ENCODE measurements at regions not wholly inside any gene's neighbourhood (a gene's known extent, or its start where the extent isn't known, plus 50 kb on each side); places are given as distances from the start of the nearest gene placed in this dataset.
"Not testable (repeated sequence)": the region's sequence is repeated elsewhere in the genome, so short reads cannot be mapped to it uniquely, and the experiment has no call there.

DNA sequence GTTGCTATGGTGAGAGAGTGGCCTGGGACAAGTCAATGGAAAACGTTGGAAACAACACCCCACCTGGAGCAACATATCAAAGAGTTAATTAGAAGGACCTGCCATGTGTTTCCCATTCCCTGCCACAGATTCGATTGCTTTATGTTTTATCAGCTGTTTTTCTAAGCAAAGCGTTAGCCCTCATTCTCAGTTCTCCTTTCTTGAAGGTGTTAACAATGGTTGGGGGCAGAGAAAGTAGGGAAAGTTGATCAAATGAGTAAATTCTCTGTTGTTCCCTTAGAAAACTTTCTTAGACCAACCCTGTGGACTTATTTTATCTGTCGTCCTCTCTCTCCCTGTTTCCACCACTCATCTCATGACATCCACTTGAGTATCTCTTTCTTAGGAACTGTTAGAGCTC, 102.5 kb downstream of the ADAMTS15 start:
- DNase-seq (ENCODE audit: low spot score), result no peak

DNA sequence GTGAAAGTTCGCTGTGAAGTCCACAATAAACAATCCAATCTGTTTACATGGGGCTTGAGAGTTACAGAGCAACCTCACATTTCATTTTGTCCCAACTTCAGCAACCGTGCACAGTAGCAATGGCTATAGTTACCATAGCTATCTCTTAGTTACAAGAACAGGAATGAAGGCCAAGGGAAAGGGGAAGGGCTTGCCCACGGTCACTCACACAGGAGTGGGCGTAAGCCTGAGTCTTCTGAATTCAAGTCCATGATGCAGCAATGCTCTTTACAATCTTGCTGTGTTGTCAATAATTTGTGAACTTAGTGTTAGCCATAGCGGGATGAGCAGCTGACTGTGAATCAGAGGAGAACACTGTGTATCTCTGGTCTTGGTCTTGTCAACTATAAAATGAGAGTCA, 102.9 kb downstream of the ADAMTS15 start:
- DNase-seq (ENCODE audit: low spot score), result no peak

DNA sequence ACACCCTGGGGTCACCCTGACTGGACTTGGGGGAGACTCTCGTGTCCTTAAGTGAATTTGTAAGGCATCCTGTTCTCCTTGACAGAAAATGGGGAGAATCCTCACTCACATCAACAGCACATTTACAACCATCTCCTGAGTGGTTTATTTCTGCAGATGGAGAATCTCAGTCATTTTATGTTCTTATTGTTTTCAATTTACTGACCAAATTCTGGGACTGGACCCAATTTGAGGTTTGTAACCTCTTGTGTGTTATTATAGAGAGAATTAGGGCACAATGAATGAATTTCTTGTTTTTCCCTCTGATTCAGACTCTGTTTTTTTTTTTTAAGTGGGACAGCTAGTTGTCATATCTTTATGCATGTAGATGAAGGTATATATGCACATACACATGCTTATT, 104.9 kb downstream of the ADAMTS15 start:
- DNase-seq (ENCODE audit: low spot score), result no peak

DNA sequence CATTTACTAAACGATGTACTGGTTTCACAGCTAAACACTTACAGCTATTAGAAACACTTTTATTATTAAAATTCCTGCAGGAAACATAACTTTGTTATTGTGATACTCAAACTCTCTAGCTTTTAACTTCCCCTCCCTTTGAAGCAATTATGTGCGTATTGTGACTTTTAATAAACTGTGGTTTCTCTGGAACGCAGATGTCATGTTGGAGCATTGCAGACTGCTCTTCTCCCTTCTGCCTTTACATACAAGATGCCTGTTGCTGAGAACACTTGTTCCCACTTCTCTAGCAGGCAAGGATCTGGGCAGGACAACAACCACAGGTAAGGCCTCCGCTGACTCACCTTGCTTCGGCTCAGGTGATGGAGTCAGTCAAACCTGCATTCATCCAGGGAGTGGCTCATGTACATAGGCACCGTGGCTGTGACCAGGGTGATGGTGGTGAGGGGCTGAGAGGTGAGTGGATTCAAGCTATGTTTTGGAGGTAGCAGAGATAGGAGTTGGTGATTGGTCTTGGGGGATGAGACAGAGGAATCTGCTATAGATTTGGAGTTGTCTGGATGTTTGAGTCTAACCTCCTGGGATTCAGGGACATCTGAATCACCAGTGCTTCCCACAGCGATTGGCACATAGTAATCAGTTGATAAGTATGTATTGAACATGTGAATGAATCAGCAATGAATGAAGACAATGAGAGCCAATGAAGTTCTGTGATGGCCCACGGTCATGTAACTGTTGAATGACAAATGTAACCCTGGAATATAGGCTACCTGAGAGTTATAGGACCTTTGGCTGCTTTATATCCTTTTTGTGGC, 106.0 kb downstream of the ADAMTS15 start:
- no peak for DNase-seq (ENCODE audit: low spot score)

DNA sequence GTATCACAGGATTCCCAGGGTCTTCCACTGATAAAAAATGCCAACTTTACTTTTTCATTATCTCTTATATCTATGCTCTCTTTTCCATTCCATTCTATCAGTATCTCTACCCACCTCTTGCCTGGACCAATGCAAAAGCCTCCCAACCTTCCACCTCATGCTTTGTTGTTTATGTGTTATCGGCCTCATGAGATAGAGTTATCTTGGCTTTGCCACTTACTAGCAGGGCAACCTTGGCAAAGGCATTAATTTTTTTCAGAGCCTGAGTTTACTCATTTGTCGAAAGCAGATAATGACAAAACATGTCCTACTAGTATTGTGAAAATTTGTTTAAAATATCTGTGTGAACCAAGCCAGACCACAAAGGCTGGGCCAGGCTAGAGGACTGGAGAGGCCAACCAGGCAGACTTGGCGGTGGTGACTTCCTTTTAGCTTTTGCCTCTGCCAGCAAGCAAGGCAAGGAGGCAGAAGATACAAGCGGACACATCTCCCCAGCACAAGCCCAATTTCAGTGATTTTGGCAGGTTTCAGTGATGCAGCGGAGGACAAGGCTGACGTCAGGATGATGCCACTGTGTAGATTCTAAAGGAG, 106.9 kb downstream of the ADAMTS15 start:
- no peak for DNase-seq (ENCODE audit: low spot score)

DNA sequence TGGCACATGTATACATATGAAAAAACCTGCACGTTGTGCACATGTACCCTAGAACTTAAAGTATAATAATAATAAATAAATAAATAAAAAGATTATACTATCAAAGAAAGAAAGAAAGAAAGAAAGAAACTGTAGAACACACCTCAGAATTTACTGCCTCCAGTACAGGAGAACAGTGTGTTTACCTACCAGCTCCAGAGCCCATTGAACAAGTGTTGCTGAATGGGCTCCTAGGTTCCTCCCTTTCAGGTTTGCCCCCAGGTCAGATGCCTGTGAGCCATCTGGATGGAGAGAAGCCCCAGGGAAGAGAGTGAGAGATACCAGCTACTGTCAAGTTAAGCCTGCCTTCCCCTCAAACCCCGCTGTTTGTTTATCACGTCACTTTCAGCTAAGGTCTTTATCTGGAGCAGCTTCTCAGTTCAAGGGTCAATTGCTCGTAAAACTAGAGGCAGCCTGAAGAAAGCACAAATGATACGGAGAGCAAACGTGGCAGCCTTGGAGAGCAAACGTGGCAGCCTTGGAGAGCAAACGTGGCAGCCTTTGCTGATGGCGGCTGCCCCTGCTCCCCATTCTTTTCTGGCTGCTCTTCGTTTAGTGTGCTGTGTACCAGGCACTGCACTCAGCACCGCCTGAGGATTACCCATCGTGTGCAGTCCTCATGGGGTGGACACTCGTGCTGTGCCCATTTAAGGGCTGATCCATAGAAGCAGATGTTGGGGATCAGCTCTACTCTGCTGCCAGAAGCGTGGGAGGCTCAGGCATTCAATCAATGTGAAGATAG, 111.7 kb downstream of the ADAMTS15 start:
- DNase-seq (ENCODE audit: low spot score), result no peak

DNA sequence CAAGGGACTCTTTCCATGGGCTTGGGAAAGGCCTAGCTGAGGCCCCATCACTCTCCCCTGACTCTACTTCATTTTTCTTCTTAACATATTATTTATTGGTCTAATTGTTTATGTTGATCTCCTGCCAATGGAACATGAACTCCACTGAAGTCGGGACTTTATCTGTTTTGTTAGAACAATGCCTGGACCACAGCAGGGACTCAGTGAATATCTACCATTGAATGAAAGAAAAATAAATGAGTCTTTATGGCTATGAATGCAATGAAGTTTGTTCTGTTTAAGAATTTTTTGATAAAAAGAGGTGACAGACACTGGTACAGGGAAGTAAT, 112.3 kb downstream of the ADAMTS15 start:
- DNase-seq (ENCODE audit: low spot score), result no peak

DNA sequence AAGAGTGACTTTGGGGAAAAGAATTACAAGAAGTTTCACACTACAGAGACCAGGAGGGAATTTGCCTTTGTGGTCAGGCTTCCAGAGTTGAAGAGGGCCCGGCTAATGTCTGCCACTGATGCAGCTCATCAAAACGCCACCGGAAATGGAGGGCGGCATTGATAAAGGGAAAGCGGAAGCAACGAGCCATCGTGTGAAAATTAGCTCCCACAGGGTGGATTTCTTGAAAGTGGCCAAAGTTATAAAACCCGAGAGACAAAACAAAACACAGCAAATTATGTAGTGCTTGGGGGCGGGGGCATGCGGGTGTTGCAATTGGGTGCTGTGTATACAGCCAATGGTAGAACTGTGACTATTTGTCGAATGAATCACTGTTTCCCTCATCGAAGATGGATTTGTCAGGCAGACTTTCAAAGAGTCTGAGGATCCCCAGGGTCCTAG, 113.0 kb downstream of the ADAMTS15 start:
- no peak for DNase-seq (ENCODE audit: low spot score)

DNA sequence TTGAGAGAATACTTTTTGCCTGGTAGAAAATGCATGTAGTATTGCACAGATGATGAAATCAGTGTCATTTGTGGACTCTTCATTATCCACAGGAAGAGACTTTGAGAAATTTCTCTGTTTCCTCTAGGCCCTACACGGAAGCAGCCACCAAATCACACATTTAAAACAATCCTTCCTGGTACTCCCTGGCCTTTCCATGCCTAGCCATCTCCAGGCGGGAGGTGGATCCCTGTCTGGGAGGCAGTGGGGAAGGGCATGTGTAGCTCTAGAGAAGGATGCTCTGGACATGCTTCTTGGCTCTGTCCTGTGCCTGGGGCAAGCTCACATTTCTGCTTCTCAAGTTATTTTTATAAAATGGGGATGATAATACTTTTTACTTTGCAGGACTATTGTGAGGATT, 114.1 kb downstream of the ADAMTS15 start:
- DNase-seq (ENCODE audit: low spot score), result no peak

DNA sequence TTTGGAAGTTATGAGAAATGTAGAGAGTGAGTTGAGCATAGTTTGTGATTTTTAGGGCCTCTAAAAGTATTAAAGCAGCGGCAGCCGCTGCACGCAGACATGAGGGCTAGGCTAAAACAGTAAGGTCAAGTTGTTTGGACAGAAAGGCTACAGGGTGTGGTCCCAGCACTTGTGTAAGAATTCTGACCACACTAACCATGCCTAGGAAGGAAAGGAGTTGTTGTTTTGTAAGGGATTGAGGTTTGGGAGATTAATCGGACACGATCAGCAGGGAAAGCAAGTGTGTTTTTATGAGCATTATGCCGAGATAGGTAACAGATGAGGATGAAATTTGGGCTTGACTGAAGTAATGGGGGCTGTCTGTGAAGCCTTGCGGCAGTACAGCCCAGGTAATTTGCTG, 117.9 kb downstream of the ADAMTS15 start:
- not testable (repeated sequence) for DNase-seq (ENCODE audit: low spot score)

DNA sequence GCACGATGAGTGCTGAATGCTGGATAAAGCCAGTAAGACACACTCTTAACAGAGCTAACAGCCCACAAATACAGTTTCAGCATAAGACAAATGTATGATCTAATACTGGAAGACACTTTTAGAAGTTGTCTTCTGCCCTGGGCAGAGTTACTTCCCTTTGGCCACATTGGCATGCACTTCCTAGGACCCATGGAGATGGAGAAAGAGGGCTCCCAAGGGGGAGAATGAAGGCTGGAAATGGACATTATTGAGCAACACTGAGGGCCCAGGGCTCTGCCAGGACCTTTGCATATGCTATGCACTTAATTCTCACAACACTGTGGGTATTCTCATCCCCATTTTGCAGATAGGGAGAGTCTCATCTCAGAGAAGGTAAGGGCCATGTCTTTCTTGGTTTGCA, 123.1 kb downstream of the ADAMTS15 start:
- DNase-seq (ENCODE audit: low spot score), result no peak

DNA sequence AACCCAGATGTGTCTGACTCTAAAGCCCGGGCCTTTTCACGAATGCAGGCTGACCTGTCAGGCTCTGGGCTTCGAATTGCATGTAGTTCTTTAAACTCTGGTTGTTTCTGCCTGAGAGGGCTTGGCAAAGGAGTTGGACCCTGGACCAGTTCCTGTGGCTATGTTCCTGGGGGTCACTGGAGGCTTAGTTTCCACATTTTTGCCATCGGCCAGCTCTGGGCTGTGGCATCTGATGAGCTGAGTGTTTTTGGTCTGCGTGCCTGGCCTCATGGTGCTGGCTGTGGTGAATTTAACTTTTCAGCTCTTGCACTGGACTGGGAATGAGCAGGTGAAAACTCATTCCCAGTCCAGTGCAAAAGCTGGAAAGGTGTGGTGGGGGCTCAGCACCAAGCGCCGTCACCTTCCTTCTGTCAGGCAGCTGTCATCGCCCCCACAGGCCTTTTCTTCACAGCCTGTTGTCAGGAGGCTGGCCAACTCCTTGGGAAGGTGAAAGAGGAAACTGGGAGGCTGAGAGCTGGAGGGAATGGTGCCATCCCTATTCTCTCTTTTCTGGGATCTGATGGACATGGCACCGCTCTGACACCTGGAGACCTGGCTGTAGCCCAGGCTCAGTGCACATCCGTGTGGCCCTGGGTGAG, 123.6 kb downstream of the ADAMTS15 start:
- no peak for DNase-seq (ENCODE audit: low spot score)

DNA sequence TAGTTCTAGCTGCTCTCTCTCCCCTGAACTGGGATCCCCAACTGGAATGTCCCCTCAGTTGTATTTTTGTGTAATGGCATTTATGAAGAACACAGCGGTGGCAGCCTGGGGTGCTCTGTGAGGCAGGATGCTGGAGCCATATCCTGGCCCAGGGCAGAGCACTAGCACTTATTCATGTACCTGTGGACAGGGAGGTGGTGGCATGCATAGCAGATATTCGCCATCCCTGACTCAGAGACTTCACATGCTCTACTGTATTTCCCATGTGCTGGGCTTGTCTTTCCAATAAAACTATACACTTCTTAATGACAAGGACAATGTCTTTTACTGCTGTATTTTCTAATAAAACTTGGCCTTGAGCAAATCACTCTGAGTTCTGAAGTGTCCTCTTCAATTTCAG, 125.3 kb downstream of the ADAMTS15 start:
- no peak for DNase-seq (ENCODE audit: low spot score)

DNA sequence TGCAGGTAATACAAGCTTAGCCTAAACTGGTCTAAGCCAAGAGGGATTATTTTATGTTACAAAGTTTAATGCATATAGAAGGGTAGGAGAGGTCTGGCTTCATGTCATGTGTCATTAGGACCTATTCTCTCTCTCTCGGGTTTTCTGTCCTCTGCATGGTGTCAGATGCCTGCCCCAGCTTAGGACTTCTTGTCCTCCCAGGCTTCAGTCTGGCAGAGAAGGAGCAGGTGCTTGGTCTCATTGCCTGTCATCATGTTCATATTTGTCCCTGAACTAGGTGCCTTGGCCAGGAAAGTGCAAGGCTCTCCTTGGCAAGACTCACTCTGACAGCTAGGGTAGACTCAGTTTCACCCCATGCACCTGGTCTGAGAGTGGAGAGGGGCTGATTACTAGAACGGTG, 126.3 kb downstream of the ADAMTS15 start:
- no peak for DNase-seq (ENCODE audit: low spot score)

DNA sequence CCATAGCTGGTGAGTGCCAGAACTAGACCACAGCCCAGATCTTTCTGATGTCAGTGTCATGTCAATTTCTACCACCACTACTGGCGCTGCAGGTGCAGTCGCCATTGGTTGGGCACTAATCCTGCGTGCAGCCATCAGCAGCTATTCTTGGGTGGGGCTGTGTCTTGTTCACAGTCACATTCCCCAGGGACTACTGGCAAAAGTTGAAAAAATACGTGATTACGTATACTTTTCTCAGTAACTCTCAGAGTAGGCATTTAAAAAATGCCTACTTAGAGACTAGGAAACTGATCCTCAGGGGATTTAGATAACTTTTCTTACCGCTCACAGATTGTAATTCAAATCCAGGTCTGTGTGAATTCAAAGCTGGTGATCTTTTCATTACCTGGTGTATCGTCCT, 127.7 kb downstream of the ADAMTS15 start:
- DNase-seq (ENCODE audit: low spot score), result no peak

DNA sequence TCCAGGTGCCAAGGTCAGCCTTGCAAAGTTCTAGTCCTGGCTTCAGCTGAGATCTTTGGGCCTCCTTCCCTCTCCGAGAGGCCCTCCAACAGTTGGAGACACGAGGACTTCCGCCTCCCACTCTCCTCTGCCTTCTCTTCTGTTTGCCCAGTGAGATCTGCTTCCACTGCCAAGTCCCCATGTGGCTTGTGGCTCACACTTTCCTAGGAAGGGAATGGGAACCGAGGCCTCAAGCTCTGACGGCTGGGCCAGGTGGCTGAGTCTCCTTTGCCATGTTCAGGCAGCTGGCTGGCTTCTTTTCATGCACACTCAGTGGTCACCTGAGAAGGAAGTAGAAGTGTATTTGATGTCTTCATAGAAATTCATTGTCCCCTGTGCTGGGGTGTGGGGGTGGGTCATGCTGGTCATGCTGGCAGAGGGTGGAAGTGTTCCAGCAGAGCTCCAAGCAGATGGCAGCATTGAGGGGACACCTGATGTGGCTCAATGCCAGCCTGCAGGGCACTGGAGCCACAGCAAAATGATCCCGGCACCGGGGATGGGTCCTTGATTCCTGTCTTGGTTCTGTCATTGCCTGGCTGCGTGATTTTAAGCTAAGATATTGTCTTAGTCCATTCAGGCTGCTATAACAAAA, 130.4 kb downstream of the ADAMTS15 start:
- DNase-seq (ENCODE audit: low spot score), result no peak

DNA sequence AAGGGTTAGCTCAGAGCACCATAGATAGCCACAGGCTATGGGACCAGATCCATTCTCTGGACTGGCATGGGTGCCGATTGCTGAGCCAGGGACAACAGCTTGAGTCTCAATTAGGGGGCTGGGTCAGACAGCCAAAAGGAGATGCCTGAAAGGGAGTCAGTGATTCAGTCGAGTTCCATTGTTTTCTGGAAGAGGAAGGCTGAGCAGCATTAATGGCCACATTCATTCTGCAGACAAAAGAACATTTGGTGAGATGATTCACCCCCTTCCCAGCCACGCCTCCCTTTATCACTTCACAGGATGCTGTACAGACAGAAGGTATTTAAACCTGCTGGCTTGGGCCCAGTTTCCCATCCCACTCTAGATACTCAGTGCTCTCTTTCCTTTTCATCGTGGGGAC, 131.9 kb downstream of the ADAMTS15 start:
- peak; percentile 62 for DNase-seq (ENCODE audit: low spot score)

DNA sequence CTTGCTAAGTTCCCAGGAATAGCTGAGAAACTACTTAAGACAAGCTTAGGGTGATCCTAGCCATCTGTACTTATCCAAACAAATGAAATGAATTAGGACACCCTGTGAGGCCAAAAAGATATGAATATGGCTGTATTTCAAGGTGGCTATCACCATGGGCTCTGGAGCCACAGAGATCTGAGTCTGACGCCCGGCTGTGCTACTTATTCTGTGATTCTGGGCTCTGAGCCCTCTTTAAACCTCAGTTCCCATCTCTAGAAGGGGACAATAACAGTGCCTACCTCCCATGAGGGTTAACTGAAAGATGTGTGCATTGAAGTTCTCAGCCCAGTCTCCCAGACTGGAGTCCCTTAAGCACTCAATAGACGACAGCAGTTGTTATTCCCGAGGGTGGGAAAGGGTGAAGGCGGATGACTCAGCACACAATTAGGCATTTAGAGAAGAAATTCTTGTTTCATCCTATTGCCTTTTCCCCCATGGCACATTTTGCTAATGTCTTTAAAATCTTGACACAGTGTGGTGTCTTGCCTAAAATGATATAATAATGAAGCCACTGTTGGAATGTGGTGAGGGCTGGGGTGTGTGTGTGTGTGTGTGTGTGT, 132.5 kb downstream of the ADAMTS15 start:
- DNase-seq (ENCODE audit: low spot score), result no peak

DNA sequence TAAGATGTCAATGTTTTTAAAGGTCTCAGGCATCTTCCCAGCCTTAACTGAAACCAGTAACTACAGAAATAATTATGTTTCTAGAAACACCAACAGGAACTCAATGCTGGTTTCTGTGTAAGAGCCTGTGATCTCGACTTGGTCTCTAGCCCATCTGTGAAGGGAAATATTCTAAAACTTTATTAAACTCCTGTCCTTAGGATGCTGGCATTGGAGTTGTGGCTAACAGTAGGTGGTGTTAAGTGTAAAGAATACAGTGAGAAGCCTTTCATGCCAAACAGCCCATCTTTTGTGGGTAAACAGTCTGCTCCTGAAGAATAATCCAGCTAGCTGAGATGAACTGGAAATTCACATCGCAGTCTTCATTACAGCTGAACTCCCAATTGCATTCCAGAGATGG, 133.2 kb downstream of the ADAMTS15 start:
- DNase-seq (ENCODE audit: low spot score), result no peak

DNA sequence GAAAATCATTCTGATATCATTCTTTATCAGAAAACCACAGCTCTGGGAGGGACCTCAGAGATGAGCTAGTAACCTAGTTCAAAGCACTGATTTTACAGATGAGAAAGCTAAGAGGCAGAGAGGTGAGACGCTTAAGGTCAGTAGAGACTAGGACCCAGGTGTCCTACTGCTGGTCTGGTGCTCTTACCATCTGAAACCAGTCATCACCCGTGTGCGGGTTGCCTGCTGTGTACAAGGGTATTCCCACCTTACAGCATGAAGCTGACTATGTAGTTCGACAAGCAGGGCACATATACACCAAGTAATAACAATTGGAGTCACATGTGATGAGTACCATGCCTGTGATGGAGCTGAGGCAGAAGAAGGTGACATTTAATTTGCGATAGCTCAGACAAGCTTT, 133.7 kb downstream of the ADAMTS15 start:
- no peak for DNase-seq (ENCODE audit: low spot score)

DNA sequence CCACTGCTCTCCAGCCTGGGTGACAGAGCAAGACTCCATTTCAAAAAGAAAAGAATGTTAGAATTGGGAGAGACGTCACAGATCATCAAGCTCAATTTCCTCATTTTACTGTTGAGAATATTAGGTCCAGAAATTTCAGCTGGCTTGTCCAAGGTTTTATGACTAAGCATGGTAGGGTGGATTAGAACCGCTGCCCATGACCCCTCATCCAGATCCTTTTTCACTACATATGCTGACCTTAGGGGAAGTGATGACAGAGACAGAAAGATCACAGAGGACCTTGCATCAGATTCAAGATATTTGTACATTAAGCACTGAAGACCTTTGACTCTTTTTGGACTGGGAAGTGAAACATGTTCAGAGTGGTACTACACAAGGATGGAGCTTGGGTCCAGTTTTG, 134.5 kb downstream of the ADAMTS15 start:
- no peak for DNase-seq (ENCODE audit: low spot score)

DNA sequence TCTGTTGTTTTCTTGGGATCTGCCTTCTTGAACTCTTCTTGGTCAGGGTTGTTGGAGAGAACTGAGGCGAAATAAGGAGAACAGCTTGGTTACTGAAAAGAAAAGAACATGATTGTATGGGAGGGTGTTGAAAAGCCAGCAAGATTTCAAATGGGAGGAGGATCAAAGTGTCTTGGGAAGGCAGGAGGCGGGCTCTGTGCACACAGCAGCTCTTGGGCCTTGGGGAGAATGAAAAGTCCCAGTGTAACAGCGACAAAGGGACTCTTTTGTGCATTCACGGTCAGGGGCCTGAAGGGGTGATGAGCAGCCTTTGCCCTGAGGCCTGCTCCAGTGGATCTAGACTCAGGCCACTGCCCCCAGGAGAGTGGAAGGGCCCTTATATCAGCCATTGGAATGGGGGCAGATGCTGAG, 135.4 kb downstream of the ADAMTS15 start:
- no peak for DNase-seq (ENCODE audit: low spot score)

All from cerebellar cortex (tissue), 1 donor.